ENCODE measurements at regions not wholly inside any gene's neighbourhood (a gene's known extent, or its start where the extent isn't known, plus 50 kb on each side); places are given as distances from the start of the nearest gene placed in this dataset.

DNA sequence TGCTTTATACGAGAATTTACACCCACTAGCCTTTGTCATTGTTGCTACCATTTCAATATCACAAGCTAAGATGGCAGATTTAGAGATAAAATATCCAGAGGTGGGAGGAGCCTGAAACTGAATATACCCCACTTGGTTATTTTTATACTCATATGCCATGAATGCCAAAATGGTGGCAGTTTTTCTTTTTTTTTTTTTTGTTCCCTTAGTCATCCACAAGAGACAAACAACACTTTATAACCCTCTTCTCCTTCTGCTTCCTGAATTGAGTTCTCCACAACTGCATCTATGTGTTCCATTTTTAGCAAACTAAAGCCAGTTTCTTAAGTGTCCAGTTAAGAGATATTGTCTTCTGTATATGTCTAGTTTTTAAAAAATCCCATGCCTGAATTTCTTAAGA is 558.4 kb downstream of the LMO4 start:
- TF ChIP-seq, protein P1, sequence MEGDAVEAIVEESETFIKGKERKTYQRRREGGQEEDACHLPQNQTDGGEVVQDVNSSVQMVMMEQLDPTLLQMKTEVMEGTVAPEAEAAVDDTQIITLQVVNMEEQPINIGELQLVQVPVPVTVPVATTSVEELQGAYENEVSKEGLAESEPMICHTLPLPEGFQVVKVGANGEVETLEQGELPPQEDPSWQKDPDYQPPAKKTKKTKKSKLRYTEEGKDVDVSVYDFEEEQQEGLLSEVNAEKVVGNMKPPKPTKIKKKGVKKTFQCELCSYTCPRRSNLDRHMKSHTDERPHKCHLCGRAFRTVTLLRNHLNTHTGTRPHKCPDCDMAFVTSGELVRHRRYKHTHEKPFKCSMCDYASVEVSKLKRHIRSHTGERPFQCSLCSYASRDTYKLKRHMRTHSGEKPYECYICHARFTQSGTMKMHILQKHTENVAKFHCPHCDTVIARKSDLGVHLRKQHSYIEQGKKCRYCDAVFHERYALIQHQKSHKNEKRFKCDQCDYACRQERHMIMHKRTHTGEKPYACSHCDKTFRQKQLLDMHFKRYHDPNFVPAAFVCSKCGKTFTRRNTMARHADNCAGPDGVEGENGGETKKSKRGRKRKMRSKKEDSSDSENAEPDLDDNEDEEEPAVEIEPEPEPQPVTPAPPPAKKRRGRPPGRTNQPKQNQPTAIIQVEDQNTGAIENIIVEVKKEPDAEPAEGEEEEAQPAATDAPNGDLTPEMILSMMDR (conservative IDR thresholded peaks at IDR 0.05 in 1 of 2, IDR thresholded peaks at IDR 0.05 in 1 of 2; ENCODE audit: extremely low read depth in 1 of 2, insufficient read depth in 1 of 2, low read depth in 1 of 2, low read length in 2 of 2): no peak
- no peak for TF ChIP-seq EZH2 (IDR thresholded peaks at IDR 0.05; ENCODE audit: borderline replicate concordance, low read length)
